ENCODE measurements at regions not wholly inside any gene's neighbourhood (a gene's known extent, or its start where the extent isn't known, plus 50 kb on each side); places are given as distances from the start of the nearest gene placed in this dataset.
"Not testable (repeated sequence)": the region's sequence is repeated elsewhere in the genome, so short reads cannot be mapped to it uniquely, and the experiment has no call there.

- DNase-seq, result no peak
These were observed 110.7 kb downstream of the UTRN start for GRCh38 chr6:144395826-144396225.

DNA sequence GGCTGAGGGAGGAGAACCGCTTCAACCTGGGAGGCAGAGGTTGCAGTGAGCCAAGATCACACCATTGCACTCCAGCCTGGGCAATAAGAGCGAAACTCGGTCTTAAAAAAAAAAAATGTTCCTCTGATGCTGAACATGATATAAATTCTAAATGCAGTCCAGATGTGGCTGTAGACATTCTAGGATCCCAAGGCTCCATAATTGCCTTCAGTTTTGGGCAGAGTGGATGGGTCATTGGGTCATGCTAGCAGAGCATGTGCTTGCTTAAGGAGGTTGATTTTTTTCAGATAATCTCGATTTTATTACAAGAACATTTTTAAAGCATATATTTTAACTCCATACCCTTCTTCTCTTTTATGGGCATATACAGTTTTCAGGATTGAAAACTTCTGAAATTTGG, 112.0 kb downstream of the UTRN start:
- DNase-seq, result no peak

DNA sequence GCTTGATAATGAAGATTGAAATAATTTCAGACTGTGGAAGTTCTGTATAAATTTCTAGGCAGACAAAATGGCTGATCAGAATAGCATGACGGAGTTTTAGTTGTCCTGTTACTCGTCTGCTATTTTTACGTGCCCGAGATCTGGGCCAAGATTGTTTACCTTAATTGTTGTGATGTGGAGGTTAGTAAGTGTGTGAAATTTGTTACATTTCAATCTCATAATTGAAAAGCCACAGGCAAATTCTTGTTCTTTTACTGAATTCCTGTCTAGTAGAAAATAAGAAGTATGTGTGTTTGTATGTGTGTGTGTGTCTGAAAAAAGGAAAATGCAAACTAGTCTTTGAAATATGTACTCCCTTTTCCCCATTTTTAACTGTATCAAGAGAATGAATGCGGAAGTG, 115.2 kb downstream of the UTRN start:
- DNase-seq, result no peak

DNA sequence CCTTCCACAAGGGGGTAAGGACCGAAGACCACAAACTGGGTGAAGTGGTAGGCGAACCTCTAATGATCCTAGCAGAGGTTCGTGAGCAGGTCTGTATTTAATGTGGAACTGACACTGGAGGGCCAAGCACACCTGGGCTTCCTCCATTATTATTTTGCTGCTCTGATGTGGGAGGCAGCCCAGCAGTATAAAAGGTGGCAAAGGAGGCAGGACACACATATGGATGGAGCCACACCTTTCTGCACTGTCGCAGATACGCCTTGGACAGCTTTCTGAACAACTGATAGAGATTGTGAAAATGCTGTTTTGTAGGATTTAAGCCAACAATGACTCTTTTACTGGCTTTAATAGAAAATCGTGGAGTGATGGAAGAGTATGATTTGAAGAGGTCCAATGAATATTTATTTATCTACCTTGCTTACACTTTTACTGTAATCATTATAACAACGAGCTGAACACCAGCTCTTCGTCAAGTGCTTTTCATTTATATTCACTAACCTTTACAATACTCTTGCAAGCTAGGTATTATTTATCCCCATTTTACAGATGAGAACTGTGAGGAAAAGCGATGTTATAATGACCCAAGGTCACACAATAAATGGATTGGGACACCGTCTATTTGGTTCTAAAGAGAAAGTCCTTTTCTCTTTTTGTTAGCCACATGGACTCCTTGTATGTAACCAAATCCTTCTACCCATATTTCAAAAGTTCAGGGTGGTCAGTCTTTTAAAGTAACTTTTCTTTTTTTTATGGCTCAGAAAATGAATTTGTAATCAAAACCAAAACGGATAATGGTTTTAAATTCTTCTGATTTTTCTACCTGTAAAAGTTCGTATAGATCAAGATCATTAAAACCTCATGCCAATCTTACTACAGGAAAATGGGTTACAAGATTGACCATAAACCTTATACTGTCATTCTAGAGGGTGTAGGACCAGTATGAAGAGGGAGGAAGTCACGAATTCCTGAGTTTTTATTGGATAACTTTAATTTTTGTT, 116.9 kb downstream of the UTRN start:
- DNase-seq, result no peak

DNA sequence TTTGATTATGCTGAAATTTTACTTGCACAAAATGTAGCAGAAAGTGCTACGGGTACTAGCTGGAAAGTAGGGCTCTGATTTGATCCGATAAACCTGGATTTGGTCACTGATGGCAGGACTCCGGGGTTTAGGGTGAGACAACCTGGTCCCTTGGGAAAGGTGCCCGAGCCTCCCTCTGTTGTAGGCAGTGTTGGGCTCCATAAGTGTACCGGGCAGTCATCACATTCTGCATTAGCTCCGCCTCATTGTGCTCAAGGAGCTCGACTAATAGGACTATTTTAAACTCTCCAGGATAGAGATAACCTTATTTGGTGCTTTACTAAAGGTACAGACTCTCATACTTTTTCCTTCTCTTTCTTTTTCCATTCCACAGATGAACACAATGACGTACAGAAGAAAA, 117.6 kb downstream of the UTRN start:
- DNase-seq, result no peak

GRCh38 chr6:144405163-144405562, 120.0 kb downstream of the UTRN start:
- DNase-seq, result peak; percentile 42

GRCh38 chr6:144406796-144407195, 121.7 kb downstream of the UTRN start:
- no peak for DNase-seq

- DNase-seq, result peak; percentile 25
These were observed 123.0 kb downstream of the UTRN start for GRCh38 chr6:144408161-144408560.

- DNase-seq, result no peak
These were observed 124.9 kb downstream of the UTRN start for GRCh38 chr6:144410059-144410458.

GRCh38 chr6:144410574-144410973, 125.4 kb downstream of the UTRN start:
- DNase-seq, result not testable (repeated sequence)

DNA sequence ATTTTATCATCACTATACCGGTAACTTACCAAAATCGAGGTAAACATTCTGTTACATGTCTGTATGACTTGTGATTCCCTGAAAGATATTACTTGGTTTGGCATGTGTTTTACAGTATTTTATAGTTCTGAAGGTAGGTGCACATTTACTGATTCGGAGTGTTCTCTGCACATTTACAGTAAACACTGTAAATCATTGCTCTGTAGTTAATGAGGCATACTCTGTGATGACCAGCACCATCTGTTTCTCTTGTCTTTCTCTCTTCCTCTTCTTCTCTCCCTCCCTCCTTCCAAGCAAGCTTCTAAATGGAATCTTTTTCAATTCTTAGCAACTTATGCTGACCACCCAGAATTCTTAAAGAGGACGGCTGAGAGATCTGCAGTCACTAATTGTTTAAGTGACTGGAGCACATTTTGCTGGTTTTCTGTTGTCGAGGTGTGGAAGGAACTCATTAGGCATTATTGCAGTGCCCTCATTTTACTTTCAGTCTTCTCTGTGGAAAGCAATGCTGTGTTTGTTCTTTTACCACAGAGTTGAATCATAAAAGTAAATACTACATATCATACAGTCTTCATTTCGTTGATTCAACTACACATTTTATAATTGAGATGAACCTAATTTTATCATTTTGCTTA, 126.5 kb downstream of the UTRN start:
- peak; percentile 27 for DNase-seq

GRCh38 chr6:144413418-144413817, 128.3 kb downstream of the UTRN start:
- no peak for DNase-seq

DNA sequence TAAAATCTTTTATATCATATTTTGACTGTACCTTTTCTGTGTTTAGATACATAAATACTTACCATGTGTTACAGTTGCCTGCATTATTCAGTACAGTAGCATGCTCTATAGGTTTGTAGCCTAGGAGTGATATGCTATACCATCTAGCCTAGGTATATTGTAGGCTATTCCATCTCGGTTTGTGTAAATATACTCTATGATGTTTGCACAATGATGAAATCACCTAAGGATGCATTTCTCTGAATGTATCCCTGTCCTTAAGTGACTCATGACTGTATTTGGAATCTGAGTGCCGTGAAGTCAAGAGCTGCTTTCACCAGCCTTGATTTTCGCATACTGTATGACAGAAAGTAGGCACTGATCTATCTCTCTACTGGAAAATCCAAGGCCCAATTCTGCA, 129.9 kb downstream of the UTRN start:
- DNase-seq, result peak; percentile 76

DNA sequence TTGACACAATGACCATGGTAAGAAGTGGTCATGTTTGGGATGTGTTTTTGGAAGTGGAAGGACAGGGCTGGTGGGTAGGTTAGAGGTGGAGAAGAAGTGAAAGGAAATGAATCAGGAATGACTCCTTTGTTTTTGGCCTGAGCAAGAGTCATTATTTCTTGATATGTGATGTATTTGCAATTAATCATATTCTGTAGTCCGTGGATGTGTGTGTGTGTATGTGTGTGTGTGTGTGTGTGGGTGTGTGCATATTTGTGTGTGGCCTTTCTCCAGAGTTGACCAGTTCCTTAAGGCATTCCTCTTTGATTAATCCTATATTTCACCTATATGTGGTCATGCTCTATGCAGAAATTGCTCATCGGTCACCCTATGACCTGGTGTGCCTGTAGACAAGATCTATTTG, 130.7 kb downstream of the UTRN start:
- DNase-seq, result peak; percentile 77

DNA sequence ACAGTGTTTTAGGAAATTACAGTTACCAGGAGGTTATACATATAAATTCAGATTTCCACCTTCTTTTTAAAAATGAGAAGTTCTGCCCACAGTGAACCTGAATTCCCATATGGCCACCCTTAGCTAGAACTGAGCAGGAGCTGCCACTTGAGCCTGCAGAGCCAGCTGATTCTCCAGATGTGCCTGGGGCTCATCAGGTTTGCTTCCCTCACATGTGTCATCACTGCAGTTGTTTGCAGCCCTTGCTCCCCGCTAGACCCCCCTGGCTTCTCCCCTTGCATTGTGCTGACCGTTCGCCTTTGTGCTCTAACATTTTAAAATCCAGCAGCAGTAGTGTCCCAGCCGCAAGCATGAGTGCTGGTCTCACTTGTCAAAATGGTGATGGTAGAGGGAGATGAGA, 131.1 kb downstream of the UTRN start:
- no peak for DNase-seq

DNA sequence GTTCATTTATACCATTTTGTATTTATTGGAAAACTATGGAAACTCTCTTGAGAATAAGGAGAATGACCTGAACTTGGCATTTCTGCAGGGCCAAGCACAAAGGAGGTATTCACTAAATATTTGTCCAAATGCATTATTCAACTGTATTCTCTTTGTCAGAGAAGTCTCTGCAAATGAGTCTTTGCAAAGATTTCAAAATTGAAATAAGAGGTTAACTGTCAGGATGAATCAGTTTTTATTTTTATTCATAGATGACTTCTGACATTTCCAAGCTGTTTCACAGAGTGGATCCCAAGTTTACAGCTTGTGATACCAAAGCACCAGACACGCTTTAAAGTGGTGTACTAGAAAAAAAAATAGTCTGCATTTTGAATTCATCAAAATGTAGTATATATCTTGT, 131.6 kb downstream of the UTRN start:
- no peak for DNase-seq

GRCh38 chr6:144417681-144418080, 132.5 kb downstream of the UTRN start:
- DNase-seq, result no peak

GRCh38 chr6:144418959-144419545, 133.9 kb downstream of the UTRN start:
- DNase-seq, result no peak

DNA sequence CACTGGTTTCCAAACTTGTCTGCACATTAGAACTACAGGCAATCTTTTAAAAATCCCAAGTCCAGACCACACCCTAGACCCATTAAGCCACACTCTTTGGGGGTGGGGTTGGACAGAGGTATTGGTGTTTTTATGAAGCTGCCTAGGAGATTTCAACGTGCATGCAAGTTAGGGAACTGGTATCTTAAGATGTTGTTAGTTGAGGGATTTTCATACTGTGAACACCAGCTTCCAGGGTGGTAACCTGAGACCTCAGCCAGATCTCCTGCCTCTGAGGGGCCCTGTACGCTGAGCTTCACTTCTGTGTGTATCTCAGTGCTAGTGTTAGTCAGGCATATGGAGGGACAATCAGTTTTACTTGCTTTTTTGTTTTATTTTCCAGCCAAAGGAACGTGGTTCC, 138.0 kb downstream of the UTRN start:
- no peak for DNase-seq

GRCh38 chr6:144429753-144430152, 144.6 kb downstream of the UTRN start:
- DNase-seq, result no peak

GRCh38 chr6:144433446-144433845, 148.3 kb downstream of the UTRN start:
- not testable (repeated sequence) for DNase-seq

DNA sequence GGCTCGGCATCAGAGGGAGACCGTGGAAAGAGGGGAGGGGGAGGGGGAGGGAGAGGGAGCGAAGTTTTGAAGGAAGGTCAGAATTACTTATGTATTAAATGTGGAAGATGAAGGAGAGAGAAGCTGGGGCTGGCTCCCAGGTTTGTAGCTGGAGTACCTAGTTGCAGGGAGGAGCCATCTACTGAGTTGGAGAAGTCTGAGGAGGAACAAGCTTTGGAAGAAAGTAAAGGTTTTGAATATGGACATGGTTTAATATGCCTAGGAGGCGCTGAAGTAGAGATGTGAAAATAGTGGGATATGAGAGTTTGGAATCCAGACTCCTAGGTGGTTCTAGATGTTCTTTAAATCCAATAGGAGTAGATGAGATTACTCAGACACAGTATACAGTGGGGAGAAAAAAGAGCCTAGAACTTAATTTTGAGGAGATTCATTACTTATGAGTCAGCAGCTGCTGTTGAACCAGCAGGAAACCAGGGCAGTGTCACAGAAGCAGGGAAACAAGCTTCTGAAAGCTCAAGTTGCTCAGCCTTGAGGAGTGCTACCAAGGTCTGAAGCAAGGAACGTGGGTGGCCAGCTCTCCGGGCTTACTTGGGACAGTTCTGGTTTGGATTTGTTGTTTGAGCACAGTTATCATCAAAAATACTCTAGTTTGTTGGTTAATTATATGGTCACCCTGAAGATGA, 149.3 kb downstream of the UTRN start:
- peak; percentile 77 for DNase-seq
